ENCODE measurements at regions not wholly inside any gene's neighbourhood (a gene's known extent, or its start where the extent isn't known, plus 50 kb on each side); places are given as distances from the start of the nearest gene placed in this dataset.

DNA sequence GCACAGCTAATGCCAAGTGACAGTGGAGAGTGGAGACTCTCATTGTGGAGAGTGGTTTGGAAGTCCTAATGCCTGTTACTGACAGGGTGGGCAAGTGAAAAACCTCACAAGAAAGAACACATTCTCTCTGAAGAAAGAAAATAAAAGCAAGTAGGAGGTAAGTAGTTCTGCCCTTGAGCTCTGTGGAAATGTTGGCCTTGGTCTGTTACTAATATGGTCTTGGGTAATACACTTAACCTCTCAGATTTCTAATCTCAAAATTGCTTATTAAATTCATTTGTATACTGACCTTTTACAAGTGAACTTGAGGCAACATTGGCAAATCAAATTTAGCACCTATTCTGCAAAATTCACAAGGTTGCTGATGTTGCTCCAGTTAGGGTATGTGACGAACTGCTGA, 291.6 kb upstream of the CBLB start:
- H3K27me3 Mint-ChIP-seq (ENCODE audit: insufficient read depth, low read depth, poor library complexity): peaks cover 2% of the 10 kb centered on the region
- no peak overlapping the region for H3K4me3 Mint-ChIP-seq
- Histone ChIP-seq H3K4me3 (no peak overlapping the region), H3K79me2 (replicated peaks; ENCODE audit: insufficient read depth) (no peaks in the 10 kb centered on the region), H2AFZ (0 out of 2 replicates have a peak overlapping the region, but pooled peaks have one; percentile 44), H4K20me1 (replicated peaks; ENCODE audit: insufficient read depth) (no peaks in the 10 kb centered on the region), H3K36me3 (ENCODE audit: insufficient read depth) (no peaks in the 10 kb centered on the region), H3K4me2 (no peak overlapping the region), H3K4me1 (ENCODE audit: insufficient read depth) (no peaks in the 10 kb centered on the region; the same call in 1 of the 2 replicates), H3K27me3 (ENCODE audit: insufficient read depth) (no peaks in the 10 kb centered on the region), H3K9me2 (ENCODE audit: insufficient read depth) (no peaks in the 10 kb centered on the region), H3F3A (replicated peaks; ENCODE audit: low read depth) (no peaks in the 10 kb centered on the region), H3K27ac (ENCODE audit: low read depth) (no peak overlapping the region)
- H3K36me3 Mint-ChIP-seq (ENCODE audit: low read depth): no peaks in the 10 kb centered on the region
- H3K27ac Mint-ChIP-seq: no peak overlapping the region
- no peak for DNase-seq (ENCODE audit: low spot score)
- TF ChIP-seq, protein P1, sequence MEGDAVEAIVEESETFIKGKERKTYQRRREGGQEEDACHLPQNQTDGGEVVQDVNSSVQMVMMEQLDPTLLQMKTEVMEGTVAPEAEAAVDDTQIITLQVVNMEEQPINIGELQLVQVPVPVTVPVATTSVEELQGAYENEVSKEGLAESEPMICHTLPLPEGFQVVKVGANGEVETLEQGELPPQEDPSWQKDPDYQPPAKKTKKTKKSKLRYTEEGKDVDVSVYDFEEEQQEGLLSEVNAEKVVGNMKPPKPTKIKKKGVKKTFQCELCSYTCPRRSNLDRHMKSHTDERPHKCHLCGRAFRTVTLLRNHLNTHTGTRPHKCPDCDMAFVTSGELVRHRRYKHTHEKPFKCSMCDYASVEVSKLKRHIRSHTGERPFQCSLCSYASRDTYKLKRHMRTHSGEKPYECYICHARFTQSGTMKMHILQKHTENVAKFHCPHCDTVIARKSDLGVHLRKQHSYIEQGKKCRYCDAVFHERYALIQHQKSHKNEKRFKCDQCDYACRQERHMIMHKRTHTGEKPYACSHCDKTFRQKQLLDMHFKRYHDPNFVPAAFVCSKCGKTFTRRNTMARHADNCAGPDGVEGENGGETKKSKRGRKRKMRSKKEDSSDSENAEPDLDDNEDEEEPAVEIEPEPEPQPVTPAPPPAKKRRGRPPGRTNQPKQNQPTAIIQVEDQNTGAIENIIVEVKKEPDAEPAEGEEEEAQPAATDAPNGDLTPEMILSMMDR (conservative IDR thresholded peaks at IDR 0.05; ENCODE audit: low read depth in 2 of 2): no peak
- TF ChIP-seq, protein P2, sequence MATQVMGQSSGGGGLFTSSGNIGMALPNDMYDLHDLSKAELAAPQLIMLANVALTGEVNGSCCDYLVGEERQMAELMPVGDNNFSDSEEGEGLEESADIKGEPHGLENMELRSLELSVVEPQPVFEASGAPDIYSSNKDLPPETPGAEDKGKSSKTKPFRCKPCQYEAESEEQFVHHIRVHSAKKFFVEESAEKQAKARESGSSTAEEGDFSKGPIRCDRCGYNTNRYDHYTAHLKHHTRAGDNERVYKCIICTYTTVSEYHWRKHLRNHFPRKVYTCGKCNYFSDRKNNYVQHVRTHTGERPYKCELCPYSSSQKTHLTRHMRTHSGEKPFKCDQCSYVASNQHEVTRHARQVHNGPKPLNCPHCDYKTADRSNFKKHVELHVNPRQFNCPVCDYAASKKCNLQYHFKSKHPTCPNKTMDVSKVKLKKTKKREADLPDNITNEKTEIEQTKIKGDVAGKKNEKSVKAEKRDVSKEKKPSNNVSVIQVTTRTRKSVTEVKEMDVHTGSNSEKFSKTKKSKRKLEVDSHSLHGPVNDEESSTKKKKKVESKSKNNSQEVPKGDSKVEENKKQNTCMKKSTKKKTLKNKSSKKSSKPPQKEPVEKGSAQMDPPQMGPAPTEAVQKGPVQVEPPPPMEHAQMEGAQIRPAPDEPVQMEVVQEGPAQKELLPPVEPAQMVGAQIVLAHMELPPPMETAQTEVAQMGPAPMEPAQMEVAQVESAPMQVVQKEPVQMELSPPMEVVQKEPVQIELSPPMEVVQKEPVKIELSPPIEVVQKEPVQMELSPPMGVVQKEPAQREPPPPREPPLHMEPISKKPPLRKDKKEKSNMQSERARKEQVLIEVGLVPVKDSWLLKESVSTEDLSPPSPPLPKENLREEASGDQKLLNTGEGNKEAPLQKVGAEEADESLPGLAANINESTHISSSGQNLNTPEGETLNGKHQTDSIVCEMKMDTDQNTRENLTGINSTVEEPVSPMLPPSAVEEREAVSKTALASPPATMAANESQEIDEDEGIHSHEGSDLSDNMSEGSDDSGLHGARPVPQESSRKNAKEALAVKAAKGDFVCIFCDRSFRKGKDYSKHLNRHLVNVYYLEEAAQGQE (IDR thresholded peaks at IDR 0.05; ENCODE audit: unreplicated experiment): no peak
- TF ChIP-seq, protein P3, sequence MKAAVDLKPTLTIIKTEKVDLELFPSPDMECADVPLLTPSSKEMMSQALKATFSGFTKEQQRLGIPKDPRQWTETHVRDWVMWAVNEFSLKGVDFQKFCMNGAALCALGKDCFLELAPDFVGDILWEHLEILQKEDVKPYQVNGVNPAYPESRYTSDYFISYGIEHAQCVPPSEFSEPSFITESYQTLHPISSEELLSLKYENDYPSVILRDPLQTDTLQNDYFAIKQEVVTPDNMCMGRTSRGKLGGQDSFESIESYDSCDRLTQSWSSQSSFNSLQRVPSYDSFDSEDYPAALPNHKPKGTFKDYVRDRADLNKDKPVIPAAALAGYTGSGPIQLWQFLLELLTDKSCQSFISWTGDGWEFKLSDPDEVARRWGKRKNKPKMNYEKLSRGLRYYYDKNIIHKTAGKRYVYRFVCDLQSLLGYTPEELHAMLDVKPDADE (IDR thresholded peaks at IDR 0.05): no peak
- TF ChIP-seq CREB1 (CRISPR knock-in tag; IDR thresholded peaks at IDR 0.05; ENCODE audit: low read depth) (no peak), STAT1 (IDR thresholded peaks at IDR 0.05; ENCODE audit: unreplicated experiment) (no peak), JUNB (IDR thresholded peaks at IDR 0.05; ENCODE audit: unreplicated experiment) (no peak), NANOG (IDR thresholded peaks at IDR 0.05; ENCODE audit: borderline replicate concordance) (no peak), ZNF114 (CRISPR knock-in tag; IDR thresholded peaks at IDR 0.05) (no peak)
- TF ChIP-seq, protein P4, sequence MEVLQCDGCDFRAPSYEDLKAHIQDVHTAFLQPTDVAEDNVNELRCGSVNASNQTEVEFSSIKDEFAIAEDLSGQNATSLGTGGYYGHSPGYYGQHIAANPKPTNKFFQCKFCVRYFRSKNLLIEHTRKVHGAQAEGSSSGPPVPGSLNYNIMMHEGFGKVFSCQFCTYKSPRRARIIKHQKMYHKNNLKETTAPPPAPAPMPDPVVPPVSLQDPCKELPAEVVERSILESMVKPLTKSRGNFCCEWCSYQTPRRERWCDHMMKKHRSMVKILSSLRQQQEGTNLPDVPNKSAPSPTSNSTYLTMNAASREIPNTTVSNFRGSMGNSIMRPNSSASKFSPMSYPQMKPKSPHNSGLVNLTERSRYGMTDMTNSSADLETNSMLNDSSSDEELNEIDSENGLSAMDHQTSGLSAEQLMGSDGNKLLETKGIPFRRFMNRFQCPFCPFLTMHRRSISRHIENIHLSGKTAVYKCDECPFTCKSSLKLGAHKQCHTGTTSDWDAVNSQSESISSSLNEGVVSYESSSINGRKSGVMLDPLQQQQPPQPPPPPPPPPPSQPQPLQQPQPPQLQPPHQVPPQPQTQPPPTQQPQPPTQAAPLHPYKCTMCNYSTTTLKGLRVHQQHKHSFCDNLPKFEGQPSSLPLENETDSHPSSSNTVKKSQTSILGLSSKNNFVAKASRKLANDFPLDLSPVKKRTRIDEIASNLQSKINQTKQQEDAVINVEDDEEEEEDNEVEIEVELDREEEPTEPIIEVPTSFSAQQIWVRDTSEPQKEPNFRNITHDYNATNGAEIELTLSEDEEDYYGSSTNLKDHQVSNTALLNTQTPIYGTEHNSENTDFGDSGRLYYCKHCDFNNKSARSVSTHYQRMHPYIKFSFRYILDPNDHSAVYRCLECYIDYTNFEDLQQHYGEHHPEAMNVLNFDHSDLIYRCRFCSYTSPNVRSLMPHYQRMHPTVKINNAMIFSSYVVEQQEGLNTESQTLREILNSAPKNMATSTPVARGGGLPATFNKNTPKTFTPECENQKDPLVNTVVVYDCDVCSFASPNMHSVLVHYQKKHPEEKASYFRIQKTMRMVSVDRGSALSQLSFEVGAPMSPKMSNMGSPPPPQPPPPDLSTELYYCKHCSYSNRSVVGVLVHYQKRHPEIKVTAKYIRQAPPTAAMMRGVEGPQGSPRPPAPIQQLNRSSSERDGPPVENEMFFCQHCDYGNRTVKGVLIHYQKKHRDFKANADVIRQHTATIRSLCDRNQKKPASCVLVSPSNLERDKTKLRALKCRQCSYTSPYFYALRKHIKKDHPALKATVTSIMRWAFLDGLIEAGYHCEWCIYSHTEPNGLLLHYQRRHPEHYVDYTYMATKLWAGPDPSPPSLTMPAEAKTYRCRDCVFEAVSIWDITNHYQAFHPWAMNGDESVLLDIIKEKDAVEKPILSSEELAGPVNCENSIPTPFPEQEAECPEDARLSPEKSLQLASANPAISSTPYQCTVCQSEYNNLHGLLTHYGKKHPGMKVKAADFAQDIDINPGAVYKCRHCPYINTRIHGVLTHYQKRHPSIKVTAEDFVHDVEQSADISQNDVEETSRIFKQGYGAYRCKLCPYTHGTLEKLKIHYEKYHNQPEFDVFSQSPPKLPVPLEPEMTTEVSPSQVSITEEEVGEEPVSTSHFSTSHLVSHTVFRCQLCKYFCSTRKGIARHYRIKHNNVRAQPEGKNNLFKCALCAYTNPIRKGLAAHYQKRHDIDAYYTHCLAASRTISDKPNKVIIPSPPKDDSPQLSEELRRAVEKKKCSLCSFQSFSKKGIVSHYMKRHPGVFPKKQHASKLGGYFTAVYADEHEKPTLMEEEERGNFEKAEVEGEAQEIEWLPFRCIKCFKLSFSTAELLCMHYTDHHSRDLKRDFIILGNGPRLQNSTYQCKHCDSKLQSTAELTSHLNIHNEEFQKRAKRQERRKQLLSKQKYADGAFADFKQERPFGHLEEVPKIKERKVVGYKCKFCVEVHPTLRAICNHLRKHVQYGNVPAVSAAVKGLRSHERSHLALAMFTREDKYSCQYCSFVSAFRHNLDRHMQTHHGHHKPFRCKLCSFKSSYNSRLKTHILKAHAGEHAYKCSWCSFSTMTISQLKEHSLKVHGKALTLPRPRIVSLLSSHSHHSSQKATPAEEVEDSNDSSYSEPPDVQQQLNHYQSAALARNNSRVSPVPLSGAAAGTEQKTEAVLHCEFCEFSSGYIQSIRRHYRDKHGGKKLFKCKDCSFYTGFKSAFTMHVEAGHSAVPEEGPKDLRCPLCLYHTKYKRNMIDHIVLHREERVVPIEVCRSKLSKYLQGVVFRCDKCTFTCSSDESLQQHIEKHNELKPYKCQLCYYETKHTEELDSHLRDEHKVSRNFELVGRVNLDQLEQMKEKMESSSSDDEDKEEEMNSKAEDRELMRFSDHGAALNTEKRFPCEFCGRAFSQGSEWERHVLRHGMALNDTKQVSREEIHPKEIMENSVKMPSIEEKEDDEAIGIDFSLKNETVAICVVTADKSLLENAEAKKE (CRISPR knock-in tag; IDR thresholded peaks at IDR 0.05): no peak
- no peaks in the 10 kb centered on the region for H3K9me3 Mint-ChIP-seq
- H3K4me1 Mint-ChIP-seq: peaks cover 7% of the 10 kb centered on the region; the same call in 2 of the 3 replicates
- no peak for ATAC-seq

All from GM23338 (cell line).